ENCODE measurements at regions not wholly inside any gene's neighbourhood (a gene's known extent, or its start where the extent isn't known, plus 50 kb on each side); places are given as distances from the start of the nearest gene placed in this dataset.

- Histone ChIP-seq H4K91ac (replicated peaks; ENCODE audit: insufficient read length, low read length) (no peak overlapping the region), H2BK15ac (ENCODE audit: low read length) (no peak overlapping the region), H2BK20ac (ENCODE audit: low read length) (no peak overlapping the region), H3K23me2 (ENCODE audit: low read depth, low read length) (no peaks in the 10 kb centered on the region), H3K23ac (ENCODE audit: insufficient read length) (no peak overlapping the region), H2BK120ac (replicated peaks; ENCODE audit: low read depth, low read length) (no peak overlapping the region), H3K9ac (replicated peaks in 1 of 4; ENCODE audit: extremely low read depth in 1 of 4, low read depth in 3 of 4, low read length in 3 of 4) (no peak overlapping the region), H2AK5ac (ENCODE audit: low read depth, low read length) (no peak overlapping the region), H3K14ac (ENCODE audit: insufficient read length) (no peak overlapping the region), H4K8ac (ENCODE audit: extremely low read depth, insufficient read depth, low read length) (no peak overlapping the region), H3K4me3 (ENCODE audit: extremely low read depth in 1 of 4, insufficient read depth in 2 of 4, low read depth in 3 of 4, low read length in 4 of 4) (no peak overlapping the region), H2BK5ac (ENCODE audit: low read depth, low read length) (no peak overlapping the region), H3K56ac (replicated peaks; ENCODE audit: insufficient read length, low read depth, low read length) (no peak overlapping the region), H2AFZ (ENCODE audit: low read length) (no peak overlapping the region), H3K4ac (replicated peaks; ENCODE audit: insufficient read length, low read depth, low read length) (no peak overlapping the region), H2BK12ac (ENCODE audit: low read depth, low read length) (no peak overlapping the region), H4K5ac (ENCODE audit: insufficient read length, low read depth, low read length) (no peak overlapping the region), H3K36me3 (ENCODE audit: control insufficient read depth in 2 of 4, insufficient read depth in 4 of 4, low read length in 3 of 4) (no peaks in the 10 kb centered on the region), H3K79me2 (ENCODE audit: control insufficient read depth in 1 of 2, insufficient read depth in 2 of 2, low read length in 2 of 2) (no peaks in the 10 kb centered on the region), H3K4me1 (replicated peaks in 1 of 4; ENCODE audit: control insufficient read depth in 3 of 4, insufficient read depth in 4 of 4, low read length in 3 of 4) (no peaks in the 10 kb centered on the region), H3K79me1 (ENCODE audit: low read depth, low read length) (no peaks in the 10 kb centered on the region), H3K18ac (ENCODE audit: extremely low read depth, low read length) (no peak overlapping the region), H3K27me3 (replicated peaks in 1 of 4; ENCODE audit: control insufficient read depth in 3 of 4, extremely low read depth in 1 of 4, insufficient read depth in 3 of 4, low read length in 3 of 4) (no peaks in the 10 kb centered on the region), H3K9me3 (ENCODE audit: insufficient read depth in 2 of 2, low read depth in 1 of 2, low read length in 1 of 2) (no peaks in the 10 kb centered on the region), H4K20me1 (replicated peaks in 1 of 2; ENCODE audit: control insufficient read depth in 1 of 2, insufficient read depth in 2 of 2, low read length in 2 of 2) (no peaks in the 10 kb centered on the region), H3K27ac (ENCODE audit: low read depth, low read length) (no peak overlapping the region), H3K4me2 (ENCODE audit: insufficient read depth in 1 of 2, low read depth in 2 of 2, low read length in 2 of 2) (no peak overlapping the region)
- ChIA-PET POLR2A (ENCODE audit: partially characterized antibody) (no interaction called here), CTCF (ENCODE audit: partially characterized antibody) (interaction anchor here (0.6 kb wide), 1 partner anchor 199 kb away, joined by 3 read pairs; no protein-coding TSS in a partner anchor)
- FAIRE-seq = no peak
- WGBS, 2 experiments (ENCODE audit: extremely low coverage in 1 of 2, insufficient coverage in 1 of 2, insufficient read length in 1 of 2, insufficient replicate concordance in 2 of 2, low coverage in 1 of 2, low lambda C conversion rate in 2 of 2, missing lambda C conversion rate in 1 of 2) = 83% methylated on average over 11 of the region's 11 CpGs; no CpG with 5 or more reads in 1 of the 2 experiments
- TF ChIP-seq CEBPB (IDR thresholded peaks at IDR 0.05; ENCODE audit: low read depth, low read length) = no peak
- TF ChIP-seq ZNF274 (IDR thresholded peaks at IDR 0.05; ENCODE audit: borderline replicate concordance, extremely low read depth, low read length) = no peak
- TF ChIP-seq HDAC6 (IDR thresholded peaks at IDR 0.05; ENCODE audit: low read depth, low read length) = no peak
- no peak for TF ChIP-seq SIN3A (conservative IDR thresholded peaks at IDR 0.05 in 1 of 2, IDR thresholded peaks at IDR 0.05 in 1 of 2; ENCODE audit: low read depth in 1 of 2, low read length in 2 of 2)
- no peak for TF ChIP-seq PHF8 (conservative IDR thresholded peaks at IDR 0.05; ENCODE audit: low read depth, low read length)
- TF ChIP-seq BCL11A (IDR thresholded peaks at IDR 0.05; ENCODE audit: low read depth in 2 of 2, low read length in 2 of 2) = no peak
- no peak for TF ChIP-seq E2F6 (IDR thresholded peaks at IDR 0.05)
- TF ChIP-seq SIRT6 (IDR thresholded peaks at IDR 0.05; ENCODE audit: low read length) = no peak
- TF ChIP-seq YY1 (IDR thresholded peaks at IDR 0.05; ENCODE audit: low read depth, low read length) = no peak
- TF ChIP-seq FOSL1 (IDR thresholded peaks at IDR 0.05; ENCODE audit: insufficient read depth, low read depth, low read length) = no peak
- no peak for TF ChIP-seq KDM5A (IDR thresholded peaks at IDR 0.05; ENCODE audit: low read length)
- no peak for TF ChIP-seq RXRA (IDR thresholded peaks at IDR 0.05; ENCODE audit: insufficient read depth, low read depth, low read length)
- no peak for TF ChIP-seq MAFK (IDR thresholded peaks at IDR 0.05; ENCODE audit: low read depth, low read length)
- TF ChIP-seq RFX5 (IDR thresholded peaks at IDR 0.05; ENCODE audit: borderline replicate concordance, low read depth, low read length) = no peak
- no peak for TF ChIP-seq BACH1 (IDR thresholded peaks at IDR 0.05; ENCODE audit: low read length)
- no peak for DNase-seq (ENCODE audit: low read depth in 1 of 2, low spot score in 2 of 2)
Observed at GRCh38 chr9:87119328-87119881, 172.1 kb upstream of the GAS1 start.
